Gastrocnemius medialis (tissue), 4 donors: ENCODE measurements at regions not wholly inside any gene's neighbourhood (a gene's known extent, or its start where the extent isn't known, plus 50 kb on each side); places are given as distances from the start of the nearest gene placed in this dataset.

Source experiments
- ATAC-seq, 2 donors: fragments of 150-250 bp; one replicate each; pipeline ENCODE4 v1.9.1; 2016
- DNase-seq, 2 donors: peaks; one replicate each; pipeline ENCODE4 v3.0.0-alpha.2; 2019
- H3K27ac ChIP-seq, 4 donors: fragments of 200-600 bp; sonication (generic); 1 replicate in 1 of 4; 2 replicates in 3 of 4; pipeline ENCODE4 v1.5.1; 2016 to 2018; ENCODE audit warnings: mild to moderate bottlenecking in 2 of 4, moderate library complexity in 1 of 4
- H3K27me3 ChIP-seq, 3 donors: fragments of 200-600 bp; sonication (generic) in 2 of 3; 1 replicate in 1 of 3; 2 replicates in 2 of 3; pipeline versions ENCODE4 v1.5.1 to v1.6.0; 2016 to 2019; ENCODE audit warnings: mild to moderate bottlenecking in 1 of 3, moderate library complexity in 1 of 3
- H3K36me3 ChIP-seq, 2 donors: fragments of 200-600 bp; sonication (generic) in 1 of 2; one replicate each; pipeline ENCODE4 v1.5.1; 2017 to 2018
- H3K4me1 ChIP-seq, 2 donors: fragments of 200-600 bp; sonication (generic) in 1 of 2; one replicate each; pipeline ENCODE4 v1.5.1; 2016 to 2017; ENCODE audit warnings: mild to moderate bottlenecking in 2 of 2
- H3K4me3 ChIP-seq, 4 donors: fragments of 200-600 bp; sonication (generic) in 3 of 4; 1 replicate in 1 of 4; 2 replicates in 3 of 4; pipeline ENCODE4 v1.5.1; 2016 to 2019; ENCODE audit warnings: mild to moderate bottlenecking in 2 of 4
- H3K9me3 ChIP-seq, 3 donors: fragments of 200-600 bp; sonication (generic) in 2 of 3; 1 replicate in 1 of 3; 2 replicates in 2 of 3; pipeline ENCODE4 v1.5.1; 2016 to 2019
- CTCF ChIP-seq, 5 experiments: fragments of 450-650 bp in 3 of 5; fragments of 200-600 bp in 2 of 5; sonication (generic) in 2 of 5; IDR thresholded peaks in 4 of 5; conservative IDR thresholded peaks in 1 of 5; 1 replicate in 4 of 5; 2 replicates in 1 of 5; pipeline ENCODE4 v1.5.1; 2016 to 2019; ENCODE audit warnings: antibody characterized with exemption in 5 of 5, mild to moderate bottlenecking in 3 of 5, moderate library complexity in 3 of 5
- POLR2A ChIP-seq, 2 donors: fragments of 450-650 bp; IDR thresholded peaks; one replicate each; pipeline ENCODE4 v1.6.1; 2017; ENCODE audit warnings: antibody characterized with exemption in 2 of 2, mild to moderate bottlenecking in 2 of 2, moderate library complexity in 2 of 2
- in situ Hi-C, 4 donors: fragments of 200-750 bp; cut with MboI; loops; one replicate each; pipeline versions ENCODE4 v1.15.0 to v1.8.0; 2017; ENCODE audit warnings: low sequenced_read_pairs in 4 of 4
- intact Hi-C: fragments of 100-400 bp; cut with DNase I; formaldehyde crosslinking; loops from one replicate; pipeline ENCODE4 v1.15.1; 2023; ENCODE audit warnings: low total_unique reads

- in situ Hi-C loops (loop anchor here in 2 of 4 donors (10.0 to 25.0 kb wide), 2 partner anchors 56 to 102 kb away; no protein-coding TSS in a partner anchor), intact Hi-C loops (no loop called here)
- TF ChIP-seq POLR2A (IDR thresholded peaks at IDR 0.05) (no peak), CTCF (IDR thresholded peaks at IDR 0.05 in 4 of 5, conservative IDR thresholded peaks at IDR 0.05 in 1 of 5) (no peak)
Observed at GRCh38 chr17:72360386-72360940, 239.6 kb downstream of the SOX9 start.

GRCh38 chr17:72361892-72362291, 241.1 kb downstream of the SOX9 start:
- no peaks in the 10 kb centered on the region for H3K4me1 ChIP-seq
- DNase-seq (no peak), ATAC-seq (no peak)
- in situ Hi-C loops = loop anchor here in 2 of 4 donors (10.0 to 25.0 kb wide), 2 partner anchors 57 to 100 kb away; no protein-coding TSS in a partner anchor
- no peak overlapping the region for H3K27ac ChIP-seq
- TF ChIP-seq CTCF (IDR thresholded peaks at IDR 0.05 in 4 of 5, conservative IDR thresholded peaks at IDR 0.05 in 1 of 5) (no peak), POLR2A (IDR thresholded peaks at IDR 0.05) (no peak)
- no peaks in the 10 kb centered on the region for H3K27me3 ChIP-seq
- H3K36me3 ChIP-seq = no peaks in the 10 kb centered on the region
- H3K4me3 ChIP-seq = no peak overlapping the region
- no peaks in the 10 kb centered on the region for H3K9me3 ChIP-seq
- intact Hi-C loops = no loop called here

More at GRCh38 chr17:72360386-72360940, 239.6 kb downstream of the SOX9 start:
- no peak for ATAC-seq
- H3K27ac ChIP-seq = no peak overlapping the region
- H3K27me3 ChIP-seq = no peaks in the 10 kb centered on the region
- H3K9me3 ChIP-seq = no peaks in the 10 kb centered on the region
- DNase-seq = no peak
- H3K36me3 ChIP-seq = no peaks in the 10 kb centered on the region
- H3K4me3 ChIP-seq = no peak overlapping the region
- H3K4me1 ChIP-seq = no peaks in the 10 kb centered on the region

GRCh38 chr17:72362376-72363088, 241.7 kb downstream of the SOX9 start:
- in situ Hi-C loops = loop anchor here in 2 of 4 donors (10.0 to 25.0 kb wide), 2 partner anchors 58 to 100 kb away; no protein-coding TSS in a partner anchor
- ATAC-seq = no peak
- no peak for DNase-seq
- no peak overlapping the region for H3K4me3 ChIP-seq
- no peak overlapping the region for H3K27ac ChIP-seq
- no peaks in the 10 kb centered on the region for H3K36me3 ChIP-seq
- no peaks in the 10 kb centered on the region for H3K27me3 ChIP-seq
- TF ChIP-seq POLR2A (IDR thresholded peaks at IDR 0.05) (no peak), CTCF (IDR thresholded peaks at IDR 0.05 in 4 of 5, conservative IDR thresholded peaks at IDR 0.05 in 1 of 5) (no peak)
- intact Hi-C loops = no loop called here
- H3K9me3 ChIP-seq = no peaks in the 10 kb centered on the region
- no peaks in the 10 kb centered on the region for H3K4me1 ChIP-seq

- no peak overlapping the region for H3K4me3 ChIP-seq
- no peak overlapping the region for H3K27ac ChIP-seq
- DNase-seq (no peak), ATAC-seq (no peak)
- H3K36me3 ChIP-seq = no peaks in the 10 kb centered on the region
- H3K4me1 ChIP-seq = no peaks in the 10 kb centered on the region
- intact Hi-C loops = no loop called here
- no peak for TF ChIP-seq POLR2A (IDR thresholded peaks at IDR 0.05)
- TF ChIP-seq CTCF (IDR thresholded peaks at IDR 0.05 in 4 of 5, conservative IDR thresholded peaks at IDR 0.05 in 1 of 5) = no peak
- no peaks in the 10 kb centered on the region for H3K27me3 ChIP-seq
- in situ Hi-C loops = loop anchor here in 2 of 4 donors (10.0 to 25.0 kb wide), 2 partner anchors 58 to 99 kb away; no protein-coding TSS in a partner anchor
- H3K9me3 ChIP-seq = no peaks in the 10 kb centered on the region
Observed at GRCh38 chr17:72363089-72363610, 242.3 kb downstream of the SOX9 start.
